DOHH2 (cell line): ENCODE measurements at regions not wholly inside any gene's neighbourhood (a gene's known extent, or its start where the extent isn't known, plus 50 kb on each side); places are given as distances from the start of the nearest gene placed in this dataset.

Experiments used
- H3F3A ChIP-seq: fragments of 200-600 bp; sonication (generic), shearing (Covaris generic); 2 replicates; pipeline ENCODE4 v1.6.0; 2016; ENCODE audit warnings: antibody characterized with exemption, mild to moderate bottlenecking; ENCODE audit not compliant: control insufficient read depth, insufficient read depth
- H3K27ac ChIP-seq: fragments of 200-600 bp; sonication (generic); 2 replicates; pipeline ENCODE4 v1.5.1; 2014; ENCODE audit warnings: low read depth, mild to moderate bottlenecking, low read length, moderate library complexity
- H3K27me3 ChIP-seq: fragments of 200-600 bp; sonication (generic); 2 replicates; pipeline ENCODE4 v1.6.1; 2014; ENCODE audit warnings: mild to moderate bottlenecking, low read length, mixed read lengths; ENCODE audit not compliant: control insufficient read depth
- H3K36me3 ChIP-seq: fragments of 200-600 bp; sonication (generic); 2 replicates; pipeline ENCODE4 v1.6.1; 2014; ENCODE audit warnings: mild to moderate bottlenecking, low read length, moderate library complexity, mixed read lengths; ENCODE audit not compliant: control insufficient read depth
- H3K4me1 ChIP-seq: fragments of 200-600 bp; sonication (generic); 2 replicates; pipeline ENCODE4 v1.6.1; 2014; ENCODE audit warnings: mild to moderate bottlenecking, low read length, mixed read lengths; ENCODE audit not compliant: control insufficient read depth
- H3K4me2 ChIP-seq: fragments of 200-600 bp; sonication (generic); 2 replicates; pipeline ENCODE4 v1.6.0; 2014; ENCODE audit warnings: mild to moderate bottlenecking, low read length, moderate library complexity
- H3K4me3 ChIP-seq: fragments of 200-600 bp; sonication (generic); 2 replicates; pipeline ENCODE4 v1.5.1; 2014; ENCODE audit warnings: mild to moderate bottlenecking, low read length, mixed read lengths
- H3K79me2 ChIP-seq: fragments of 200-600 bp; sonication (generic); 2 replicates; pipeline ENCODE4 v1.6.1; 2014; ENCODE audit warnings: mild to moderate bottlenecking, low read length, mixed read lengths; ENCODE audit not compliant: control insufficient read depth
- H3K9me2 ChIP-seq: fragments of 200-600 bp; sonication (generic); replicated peaks from 2 replicates; pipeline ENCODE4 v1.6.1; 2014; ENCODE audit warnings: mild to moderate bottlenecking, low read length, mixed read lengths; ENCODE audit not compliant: control insufficient read depth
- H3K9me3 ChIP-seq: fragments of 200-600 bp; sonication (generic); 2 replicates; pipeline ENCODE4 v1.6.1; 2014; ENCODE audit warnings: antibody characterized with exemption, low read length, mixed read lengths; ENCODE audit not compliant: control insufficient read depth, insufficient read depth
- H4K20me1 ChIP-seq: fragments of 200-600 bp; sonication (generic); 2 replicates; pipeline ENCODE4 v1.6.0; 2014; ENCODE audit warnings: low read depth, mild to moderate bottlenecking, antibody characterized with exemption, low read length, moderate library complexity; ENCODE audit not compliant: control insufficient read depth, insufficient read depth
- EZH2phosphoT487 ChIP-seq: fragments of 200-600 bp; sonication (generic); IDR thresholded peaks from 2 replicates; pipeline ENCODE4 v1.6.1; 2017; ENCODE audit warnings: borderline replicate concordance, mild to moderate bottlenecking, antibody characterized with exemption, low read length, moderate library complexity, mixed read lengths
- TF ChIP-seq, protein P1 (sequence below): fragments of 200-600 bp; sonication (generic); IDR thresholded peaks from one replicate; pipeline ENCODE4 v1.5.1; 2014; ENCODE audit warnings: antibody characterized with exemption, mild to moderate bottlenecking, low read depth, low read length; ENCODE audit not compliant: poor library complexity, severe bottlenecking

DNA sequence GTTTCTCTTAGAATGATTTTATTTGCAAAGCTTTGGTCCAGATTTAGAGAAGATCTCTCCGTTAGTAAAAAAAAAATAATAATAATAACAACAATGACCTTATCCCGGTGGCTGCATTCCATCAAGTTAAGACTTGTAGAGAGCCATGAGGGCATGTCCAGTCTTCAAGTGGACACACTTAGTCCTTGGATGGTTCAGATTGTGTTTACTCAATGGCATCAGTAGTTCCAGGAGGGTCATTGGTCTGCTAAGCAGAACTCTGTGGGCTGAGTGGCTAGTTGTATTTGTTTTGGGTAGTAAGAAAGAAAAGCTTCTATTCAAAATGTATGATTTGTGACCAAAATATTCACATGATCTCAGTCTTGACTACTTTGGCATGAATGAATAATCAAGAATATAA lies 116.3 kb upstream of the UBE2E2 start:
- Histone ChIP-seq H3K36me3 (no peaks in the 10 kb centered on the region), H3K79me2 (no peaks in the 10 kb centered on the region), H3K9me3 (no peaks in the 10 kb centered on the region), H3K27me3 (no peaks in the 10 kb centered on the region), H3K27ac (no peak overlapping the region), H3K4me2 (no peak overlapping the region), H3K4me3 (no peak overlapping the region), H3K9me2 (no peaks in the 10 kb centered on the region), H3K4me1 (no peaks in the 10 kb centered on the region), H3F3A (no peaks in the 10 kb centered on the region), H4K20me1 (no peaks in the 10 kb centered on the region)
- no peak for TF ChIP-seq EZH2phosphoT487
- TF ChIP-seq, protein P1, sequence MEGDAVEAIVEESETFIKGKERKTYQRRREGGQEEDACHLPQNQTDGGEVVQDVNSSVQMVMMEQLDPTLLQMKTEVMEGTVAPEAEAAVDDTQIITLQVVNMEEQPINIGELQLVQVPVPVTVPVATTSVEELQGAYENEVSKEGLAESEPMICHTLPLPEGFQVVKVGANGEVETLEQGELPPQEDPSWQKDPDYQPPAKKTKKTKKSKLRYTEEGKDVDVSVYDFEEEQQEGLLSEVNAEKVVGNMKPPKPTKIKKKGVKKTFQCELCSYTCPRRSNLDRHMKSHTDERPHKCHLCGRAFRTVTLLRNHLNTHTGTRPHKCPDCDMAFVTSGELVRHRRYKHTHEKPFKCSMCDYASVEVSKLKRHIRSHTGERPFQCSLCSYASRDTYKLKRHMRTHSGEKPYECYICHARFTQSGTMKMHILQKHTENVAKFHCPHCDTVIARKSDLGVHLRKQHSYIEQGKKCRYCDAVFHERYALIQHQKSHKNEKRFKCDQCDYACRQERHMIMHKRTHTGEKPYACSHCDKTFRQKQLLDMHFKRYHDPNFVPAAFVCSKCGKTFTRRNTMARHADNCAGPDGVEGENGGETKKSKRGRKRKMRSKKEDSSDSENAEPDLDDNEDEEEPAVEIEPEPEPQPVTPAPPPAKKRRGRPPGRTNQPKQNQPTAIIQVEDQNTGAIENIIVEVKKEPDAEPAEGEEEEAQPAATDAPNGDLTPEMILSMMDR: no peak

DNA sequence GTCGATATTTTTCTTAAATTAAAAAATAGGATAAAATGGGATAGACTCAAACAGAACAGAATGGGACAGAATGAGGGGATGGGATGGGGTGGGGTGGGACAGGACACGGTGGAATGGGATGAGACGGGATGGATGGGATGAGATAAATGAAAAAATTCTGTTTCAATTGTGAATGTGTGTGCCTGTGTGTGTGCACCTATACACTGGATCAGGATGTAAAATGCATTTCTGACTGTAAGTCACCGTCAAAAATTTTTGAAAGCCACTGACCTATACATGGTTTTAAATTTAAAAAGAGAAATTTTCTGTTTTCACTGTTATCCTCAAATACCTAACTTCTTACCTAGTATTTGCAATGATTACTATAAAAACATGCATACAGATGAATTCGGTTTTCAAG lies 108.7 kb upstream of the UBE2E2 start:
- no peaks in the 10 kb centered on the region for H3K9me2 ChIP-seq
- H3K27me3 ChIP-seq: no peaks in the 10 kb centered on the region
- no peak overlapping the region for H3K27ac ChIP-seq
- TF ChIP-seq EZH2phosphoT487: no peak
- TF ChIP-seq, protein P1: no peak
- H4K20me1 ChIP-seq: no peaks in the 10 kb centered on the region
- H3K9me3 ChIP-seq: no peaks in the 10 kb centered on the region
- H3K4me3 ChIP-seq: no peak overlapping the region
- no peaks in the 10 kb centered on the region for H3F3A ChIP-seq
- no peaks in the 10 kb centered on the region for H3K79me2 ChIP-seq
- H3K4me2 ChIP-seq: no peak overlapping the region
- H3K36me3 ChIP-seq: no peaks in the 10 kb centered on the region
- H3K4me1 ChIP-seq: peaks cover 7% of the 10 kb centered on the region

DNA sequence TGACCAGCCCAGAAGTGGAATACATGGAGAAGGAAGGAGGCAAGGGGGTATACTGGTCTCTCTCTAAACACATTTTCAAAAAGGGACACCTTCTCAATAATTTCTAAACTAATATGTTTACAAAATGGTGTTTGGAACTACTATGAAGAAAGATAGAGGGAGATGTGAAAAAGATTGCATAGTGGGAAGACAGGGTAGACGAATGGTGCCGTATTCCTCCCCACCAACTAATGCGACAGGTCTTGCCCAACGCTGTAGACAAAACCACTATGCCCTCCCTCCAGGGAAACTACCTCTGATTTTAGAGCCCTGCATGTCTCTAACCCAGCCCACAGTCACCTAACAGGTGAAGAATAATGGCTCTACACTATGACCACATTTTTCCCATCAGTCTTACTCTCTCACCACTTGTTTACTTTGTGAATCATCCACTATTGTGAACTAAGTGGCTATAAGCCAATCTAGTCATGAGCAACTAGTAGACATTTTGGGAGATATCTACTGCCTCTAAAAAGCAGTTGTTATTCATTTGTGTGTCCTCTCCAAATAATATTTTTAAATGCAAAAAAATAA lies 108.2 kb upstream of the UBE2E2 start:
- Histone ChIP-seq H3K27me3 (no peaks in the 10 kb centered on the region), H3K4me3 (no peak overlapping the region), H3K27ac (no peak overlapping the region), H4K20me1 (no peaks in the 10 kb centered on the region), H3K9me2 (no peaks in the 10 kb centered on the region), H3K4me1 (peaks cover 10% of the 10 kb centered on the region), H3K36me3 (no peaks in the 10 kb centered on the region), H3F3A (no peaks in the 10 kb centered on the region), H3K9me3 (no peaks in the 10 kb centered on the region), H3K4me2 (no peak overlapping the region), H3K79me2 (no peaks in the 10 kb centered on the region)
- TF ChIP-seq, protein P1: no peak
- no peak for TF ChIP-seq EZH2phosphoT487

- no peaks in the 10 kb centered on the region for H3K9me3 ChIP-seq
- H3K36me3 ChIP-seq: no peaks in the 10 kb centered on the region
- H3K4me2 ChIP-seq: no peak overlapping the region
- H3K4me1 ChIP-seq: peaks cover 10% of the 10 kb centered on the region
- H3K79me2 ChIP-seq: no peaks in the 10 kb centered on the region
- H3K27ac ChIP-seq: no peak overlapping the region
- no peaks in the 10 kb centered on the region for H3K27me3 ChIP-seq
- no peak overlapping the region for H3K4me3 ChIP-seq
- no peaks in the 10 kb centered on the region for H4K20me1 ChIP-seq
- TF ChIP-seq, protein P1: no peak
- no peak for TF ChIP-seq EZH2phosphoT487
- H3F3A ChIP-seq: no peaks in the 10 kb centered on the region
- no peaks in the 10 kb centered on the region for H3K9me2 ChIP-seq
Measured at GRCh38 chr3:23096041-23096440, 107.1 kb upstream of the UBE2E2 start.
